GM23248 (cell line): ENCODE measurements at regions not wholly inside any gene's neighbourhood (a gene's known extent, or its start where the extent isn't known, plus 50 kb on each side); places are given as distances from the start of the nearest gene placed in this dataset.

Experiments used
- DNase-seq: peaks from one replicate; pipeline ENCODE4 v3.0.0-alpha.2; 2015
- H2AFZ ChIP-seq: fragments of 200-600 bp; sonication (generic); 2 replicates; pipeline ENCODE4 v1.6.1; 2016; ENCODE audit warnings: antibody characterized with exemption
- H3F3A ChIP-seq: fragments of 200-600 bp; sonication (generic); 2 replicates; pipeline ENCODE4 v1.6.1; 2016; ENCODE audit warnings: mild to moderate bottlenecking, antibody characterized with exemption, mixed run types; ENCODE audit not compliant: insufficient read depth
- H3K27ac ChIP-seq: fragments of 200-600 bp; sonication (generic); 2 replicates; pipeline ENCODE4 v1.5.1; 2016; ENCODE audit warnings: mild to moderate bottlenecking
- H3K27me3 ChIP-seq: fragments of 200-600 bp; sonication (generic); replicated peaks from 2 replicates; pipeline ENCODE4 v1.6.1; 2016; ENCODE audit warnings: mild to moderate bottlenecking; ENCODE audit not compliant: insufficient read depth
- H3K36me3 ChIP-seq: fragments of 200-600 bp; sonication (generic); 2 replicates; pipeline ENCODE4 v1.6.1; 2016; ENCODE audit warnings: low read depth, mild to moderate bottlenecking
- H3K4me1 ChIP-seq: fragments of 200-600 bp; sonication (generic); 2 replicates; pipeline ENCODE4 v1.6.1; 2016; ENCODE audit warnings: mild to moderate bottlenecking; ENCODE audit not compliant: insufficient read depth
- H3K4me2 ChIP-seq: fragments of 200-600 bp; sonication (generic); one replicate; pipeline ENCODE4 v1.6.1; 2016; ENCODE audit warnings: mild to moderate bottlenecking; ENCODE audit not compliant: unreplicated experiment
- H3K4me3 ChIP-seq: fragments of 200-600 bp; sonication (generic); 2 replicates; pipeline ENCODE4 v1.5.1; 2016; ENCODE audit warnings: mild to moderate bottlenecking
- H3K79me2 ChIP-seq: fragments of 200-600 bp; sonication (generic); 2 replicates; pipeline ENCODE4 v1.6.1; 2016; ENCODE audit warnings: mild to moderate bottlenecking; ENCODE audit not compliant: insufficient read depth
- H3K9ac ChIP-seq: fragments of 200-600 bp; sonication (generic); 2 replicates; pipeline ENCODE4 v1.6.1; 2016; ENCODE audit warnings: mild to moderate bottlenecking
- H3K9me2 ChIP-seq: fragments of 200-600 bp; sonication (generic); 2 replicates; pipeline ENCODE4 v1.6.1; 2016; ENCODE audit warnings: mixed run types, mild to moderate bottlenecking, moderate library complexity; ENCODE audit not compliant: insufficient read depth
- H3K9me3 ChIP-seq: fragments of 200-600 bp; sonication (generic); one replicate; pipeline ENCODE4 v1.6.1; 2017; ENCODE audit warnings: low read depth
- H4K20me1 ChIP-seq: fragments of 200-600 bp; sonication (generic); 2 replicates; pipeline ENCODE4 v1.6.0; 2016; ENCODE audit not compliant: insufficient read depth
- EZH2 ChIP-seq: fragments of 200-600 bp; sonication (generic); IDR thresholded peaks from 2 replicates; pipeline ENCODE4 v1.6.1; 2018; ENCODE audit warnings: antibody characterized with exemption, mild to moderate bottlenecking; ENCODE audit not compliant: insufficient read depth, poor library complexity, severe bottlenecking
- EZH2phosphoT487 ChIP-seq: fragments of 200-600 bp; sonication (generic); IDR thresholded peaks from 2 replicates; pipeline ENCODE4 v1.6.1; 2018; ENCODE audit warnings: antibody characterized with exemption, moderate library complexity, mild to moderate bottlenecking, low read depth; ENCODE audit not compliant: insufficient read depth
- WGBS, 2 experiments: methylation state at CpG; one replicate each; pipeline ENCODE4 v1.1.6; 2015 to 2017; ENCODE audit warnings: low lambda C conversion rate in 2 of 2, low coverage in 1 of 2; ENCODE audit errors: missing lambda C conversion rate in 2 of 2; 5-methylcytosine and 5-hydroxymethylcytosine counted together
- in situ Hi-C: fragments of 300-500 bp; cut with MboI; formaldehyde crosslinking; loops from 2 replicates; pipeline ENCODE4 v1.15.0; 2020

DNA sequence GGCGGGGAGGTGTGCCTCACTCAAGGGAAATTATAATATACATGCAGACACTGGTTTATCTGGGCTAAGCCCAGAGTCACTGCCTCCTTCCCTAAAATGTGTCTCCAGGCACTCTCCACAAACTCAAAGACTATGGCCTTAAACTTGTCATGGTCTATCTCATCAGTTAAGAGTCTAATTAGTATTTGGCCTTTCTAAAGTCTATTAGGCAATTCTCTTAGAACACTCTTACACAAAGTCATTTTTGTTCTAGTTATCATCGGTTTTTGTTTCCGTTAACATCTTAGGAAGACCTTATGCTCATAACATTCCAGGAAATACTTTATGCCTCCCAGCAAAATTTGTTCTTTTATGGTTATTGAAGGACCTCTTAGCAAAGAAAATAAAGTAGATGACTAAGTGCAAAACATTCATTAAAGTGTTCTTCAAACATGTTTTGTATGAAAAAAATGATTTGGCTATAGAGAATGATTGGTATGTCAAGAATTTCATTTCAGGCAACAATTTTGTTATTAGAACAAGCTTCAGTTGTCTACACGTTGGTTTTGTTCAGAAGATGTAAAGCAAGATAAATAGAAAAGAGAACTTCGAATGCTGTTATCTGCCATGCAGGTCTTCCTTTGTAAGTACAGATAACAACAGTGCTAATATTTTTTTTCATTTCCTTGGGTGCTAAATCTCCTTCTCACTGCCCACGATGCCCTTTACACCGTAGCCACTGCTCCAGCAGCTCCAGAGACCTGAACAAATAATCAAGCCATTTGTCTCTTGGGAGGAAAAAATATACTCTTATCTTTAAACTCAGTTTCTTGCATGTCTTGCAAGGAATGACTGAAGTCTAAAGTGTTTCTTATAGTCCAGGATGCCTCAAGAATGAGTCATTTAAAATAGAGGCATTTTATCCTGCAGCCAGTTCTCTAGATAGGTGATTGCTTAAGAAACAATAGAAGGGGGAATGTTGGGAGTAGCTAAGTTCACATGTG lies 170.4 kb downstream of the HTR1B start:
- Histone ChIP-seq H3K4me1 (peaks cover 27% of the 10 kb centered on the region), H2AFZ (no peak overlapping the region), H3K4me3 (peak overlapping the region; percentile 34; the same call in 1 of the 2 replicates), H3K9ac (no peak overlapping the region), H3K9me3 (no peaks in the 10 kb centered on the region), H4K20me1 (no peaks in the 10 kb centered on the region), H3K9me2 (no peaks in the 10 kb centered on the region), H3K36me3 (no peaks in the 10 kb centered on the region), H3K27ac (peak overlapping the region; percentile 59), H3K4me2 (peak overlapping the region; percentile 61), H3F3A (peaks cover 26% of the 10 kb centered on the region), H3K79me2 (no peaks in the 10 kb centered on the region), H3K27me3 (no peaks in the 10 kb centered on the region)
- DNase-seq, result peak; percentile 69
- in situ Hi-C loops, result no loop called here
- TF ChIP-seq EZH2 (no peak), EZH2phosphoT487 (no peak)
- 13 to 16% methylated on average over 7 of the region's 7 CpGs for WGBS, 2 experiments

- Histone ChIP-seq H3K4me3 (no peak overlapping the region), H3K9ac (no peak overlapping the region), H2AFZ (peak overlapping the region; percentile 18; the same call in 1 of the 2 replicates), H4K20me1 (no peaks in the 10 kb centered on the region), H3K9me2 (no peaks in the 10 kb centered on the region), H3F3A (peaks cover 26% of the 10 kb centered on the region), H3K27ac (no peak overlapping the region), H3K27me3 (no peaks in the 10 kb centered on the region), H3K9me3 (no peaks in the 10 kb centered on the region), H3K4me2 (no peak overlapping the region), H3K4me1 (peaks cover 27% of the 10 kb centered on the region), H3K36me3 (no peaks in the 10 kb centered on the region), H3K79me2 (no peaks in the 10 kb centered on the region)
- WGBS, 2 experiments, result 84 to 86% methylated on average over 1 of the region's 1 CpG
- TF ChIP-seq EZH2phosphoT487 (no peak), EZH2 (no peak)
- no peak for DNase-seq
- in situ Hi-C loops, result no loop called here
These were observed 172.5 kb downstream of the HTR1B start for GRCh38 chr6:77290798-77291197.

DNA sequence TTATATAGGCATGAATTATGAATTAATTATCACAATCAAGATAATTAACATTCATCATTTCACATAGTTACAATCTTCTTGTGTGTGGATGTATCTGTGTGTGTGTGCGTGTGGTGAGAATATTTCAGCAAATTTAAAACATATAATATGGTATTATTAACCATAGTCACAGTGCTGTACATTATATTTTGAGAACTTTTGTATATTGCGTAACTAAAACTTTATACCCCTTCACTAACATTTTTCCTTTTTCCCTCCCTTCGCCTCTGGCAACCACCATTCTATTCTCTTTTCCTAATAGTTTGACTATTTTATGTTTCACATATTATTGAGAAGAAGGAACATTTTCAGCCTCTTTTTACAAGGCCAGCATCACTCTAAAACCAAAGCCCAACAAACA lies 176.8 kb downstream of the HTR1B start:
- H3K9ac ChIP-seq, result no peak overlapping the region
- no peak overlapping the region for H2AFZ ChIP-seq
- no peak overlapping the region for H3K27ac ChIP-seq
- no peaks in the 10 kb centered on the region for H3K9me3 ChIP-seq
- DNase-seq, result no peak
- H3K9me2 ChIP-seq, result no peaks in the 10 kb centered on the region
- H4K20me1 ChIP-seq, result no peaks in the 10 kb centered on the region
- WGBS, 2 experiments, result 73 to 76% methylated on average over 3 of the region's 3 CpGs
- no peak overlapping the region for H3K4me3 ChIP-seq
- H3K36me3 ChIP-seq, result no peaks in the 10 kb centered on the region
- peaks cover 3% of the 10 kb centered on the region for H3K4me1 ChIP-seq
- in situ Hi-C loops, result no loop called here
- H3K79me2 ChIP-seq, result no peaks in the 10 kb centered on the region
- TF ChIP-seq EZH2 (no peak), EZH2phosphoT487 (no peak)
- H3K27me3 ChIP-seq, result no peaks in the 10 kb centered on the region
- no peak overlapping the region for H3K4me2 ChIP-seq
- 0 out of 2 replicates have a peak, but pooled peaks cover 2% of the 10 kb centered on the region for H3F3A ChIP-seq

GRCh38 chr6:77273929-77274328 lies 189.4 kb downstream of the HTR1B start:
- Histone ChIP-seq H3K4me2 (no peak overlapping the region), H3K9ac (no peak overlapping the region), H3K36me3 (no peaks in the 10 kb centered on the region), H2AFZ (no peak overlapping the region), H3K79me2 (no peaks in the 10 kb centered on the region), H3K27me3 (no peaks in the 10 kb centered on the region), H3K27ac (no peak overlapping the region), H3K4me1 (no peaks in the 10 kb centered on the region), H3K4me3 (no peak overlapping the region), H3K9me2 (no peaks in the 10 kb centered on the region), H3K9me3 (no peaks in the 10 kb centered on the region), H3F3A (no peaks in the 10 kb centered on the region), H4K20me1 (no peaks in the 10 kb centered on the region)
- 54 to 69% methylated on average over 2 of the region's 2 CpGs for WGBS, 2 experiments
- DNase-seq, result no peak
- no peak for TF ChIP-seq EZH2
- no peak for TF ChIP-seq EZH2phosphoT487
- in situ Hi-C loops, result no loop called here
